Psoas muscle (tissue), 7 donors: ENCODE measurements at regions not wholly inside any gene's neighbourhood (a gene's known extent, or its start where the extent isn't known, plus 50 kb on each side); places are given as distances from the start of the nearest gene placed in this dataset.

Experiments
- ATAC-seq, 4 donors: fragments of 200-7000 bp; cut with Tn5 transposase; one replicate each; pipeline ENCODE4 v1.9.1; 2020; ENCODE audit warnings: moderate library complexity in 3 of 4, mild to moderate bottlenecking in 2 of 4
- DNase-seq, 2 donors: peaks; one replicate each; pipeline ENCODE4 v3.0.0-alpha.2; 2020
- H3K27ac ChIP-seq: fragments of 200-600 bp; one replicate; pipeline ENCODE4 v1.8.0; 2022
- H3K27me3 ChIP-seq, 3 donors: fragments of 200-600 bp in 1 of 3; one replicate each; pipeline versions ENCODE4 v1.6.1 to v1.8.0; 2013 to 2022; ENCODE audit warnings: low read length in 2 of 3, mild to moderate bottlenecking in 2 of 3, moderate library complexity in 1 of 3; ENCODE audit not compliant: insufficient read depth in 3 of 3
- H3K36me3 ChIP-seq, 2 donors: fragments of 200-600 bp in 1 of 2; one replicate each; pipeline versions ENCODE4 v1.6.1 to v1.8.0; 2013 to 2022; ENCODE audit warnings: low read depth in 1 of 2, mild to moderate bottlenecking in 1 of 2, moderate library complexity in 1 of 2; ENCODE audit not compliant: insufficient read depth in 1 of 2
- H3K4me1 ChIP-seq: fragments of 200-600 bp; one replicate; pipeline ENCODE4 v1.8.0; 2022
- H3K4me3 ChIP-seq: fragments of 200-600 bp; one replicate; pipeline ENCODE4 v1.8.0; 2022; ENCODE audit warnings: mild to moderate bottlenecking
- H3K9me3 ChIP-seq: fragments of 200-600 bp; one replicate; pipeline ENCODE4 v1.8.0; 2022
- CTCF ChIP-seq: fragments of 200-600 bp; IDR thresholded peaks from one replicate; pipeline ENCODE4 v1.8.0; 2022; ENCODE audit warnings: antibody characterized with exemption
- whole genome bisulfite sequencing, 3 donors: extraction: QIAGEN DNeasy Blood & Tissue Kit; methylation state at CpG; one replicate each; pipeline versions ENCODE4 v1.1.6 to v1.1.7; 2013; 5-methylcytosine and 5-hydroxymethylcytosine counted together
- intact Hi-C, 2 donors: fragments of 100-400 bp; cut with DNase I; formaldehyde crosslinking; loops; one replicate each; pipeline versions ENCODE4 v1.11.0 to v1.14.2; 2022
- donor health status: healthy with polysubstance abuse.
- donor health status: DM: no; HTN: no; CAD: no; lungs with moderate emphysema.
- donor health status: Bipolar disorder and iron deficiency.
- donor health status: healthy.
- donor health status: DM: yes; HTN: yes; CAD: no.
- donor health status: DM: no; HTN: no; CAD: no.
- donor health status: DM: yes; HTN: yes; CAD: no.

- 50 to 73% (median 54%) methylated on average over 8 of the region's 8 CpGs for WGBS, 3 donors
- peak in 1 of 4 donors; percentile 59 for ATAC-seq
- Histone ChIP-seq H3K36me3 (no peaks in the 10 kb centered on the region), H3K4me1 (no peaks in the 10 kb centered on the region), H3K27me3 (peaks cover 0 to 2% (median 0%) of the 10 kb centered on the region in 3 donors), H3K27ac (no peak overlapping the region), H3K9me3 (no peaks in the 10 kb centered on the region), H3K4me3 (no peak overlapping the region)
- peak; percentile 55 to 81 for DNase-seq
- no peak for TF ChIP-seq CTCF
- intact Hi-C loops, result no loop called here
Measured at GRCh38 chr5:135645336-135646180, 66.8 kb upstream of the CXCL14 start.

- H3K36me3 ChIP-seq, result no peaks in the 10 kb centered on the region
- intact Hi-C loops, result no loop called here
- no peak for ATAC-seq
- peaks cover 0 to 2% (median 0%) of the 10 kb centered on the region in 3 donors for H3K27me3 ChIP-seq
- no peak overlapping the region for H3K4me3 ChIP-seq
- no peaks in the 10 kb centered on the region for H3K9me3 ChIP-seq
- TF ChIP-seq CTCF, result no peak
- WGBS, 3 donors, result 57 to 85% (median 61%) methylated on average over 6 of the region's 6 CpGs
- H3K27ac ChIP-seq, result no peak overlapping the region
- H3K4me1 ChIP-seq, result no peaks in the 10 kb centered on the region
- no peak for DNase-seq
Measured at GRCh38 chr5:135644816-135645215, 66.0 kb upstream of the CXCL14 start.

- no peaks in the 10 kb centered on the region for H3K36me3 ChIP-seq
- TF ChIP-seq CTCF, result no peak
- no peaks in the 10 kb centered on the region for H3K4me1 ChIP-seq
- WGBS, 3 donors, result 29 to 50% (median 46%) methylated on average over 4 of the region's 4 CpGs
- ATAC-seq, result no peak
- no peak for DNase-seq
- intact Hi-C loops, result no loop called here
- peaks cover 0 to 2% (median 0%) of the 10 kb centered on the region in 3 donors for H3K27me3 ChIP-seq
- H3K27ac ChIP-seq, result no peak overlapping the region
- no peak overlapping the region for H3K4me3 ChIP-seq
- H3K9me3 ChIP-seq, result no peaks in the 10 kb centered on the region
Measured at GRCh38 chr5:135643881-135644766, 65.3 kb upstream of the CXCL14 start.

GRCh38 chr5:135642934-135643333 is 64.1 kb upstream of the CXCL14 start:
- Histone ChIP-seq H3K27me3 (no peaks in the 10 kb centered on the region), H3K36me3 (no peaks in the 10 kb centered on the region), H3K4me3 (no peak overlapping the region), H3K9me3 (no peaks in the 10 kb centered on the region), H3K4me1 (no peaks in the 10 kb centered on the region), H3K27ac (no peak overlapping the region)
- ATAC-seq (peak in 1 of 4 donors; percentile 25), DNase-seq (no peak)
- WGBS, 3 donors, result 36 to 53% (median 41%) methylated on average over 10 of the region's 10 CpGs
- TF ChIP-seq CTCF, result no peak
- intact Hi-C loops, result no loop called here
